Mesendoderm (in vitro differentiated cells): ENCODE measurements at regions not wholly inside any gene's neighbourhood (a gene's known extent, or its start where the extent isn't known, plus 50 kb on each side); places are given as distances from the start of the nearest gene placed in this dataset.

ENCODE experiments used
- DNase-seq: peaks from one replicate; pipeline ENCODE4 v3.0.0; 2013
- H2AK5ac ChIP-seq: 2 replicates; pipeline ENCODE4 v1.6.1; 2013; ENCODE audit warnings: low read length, inconsistent platforms
- H2BK120ac ChIP-seq: 2 replicates; pipeline ENCODE4 v1.6.1; 2013; ENCODE audit warnings: low read depth, mild to moderate bottlenecking, low read length, moderate library complexity, mixed read lengths
- H2BK15ac ChIP-seq: replicated peaks from 2 replicates; pipeline ENCODE4 v1.6.1; 2013; ENCODE audit warnings: low read depth, mild to moderate bottlenecking, moderate library complexity
- H2BK5ac ChIP-seq: 2 replicates; pipeline ENCODE4 v1.6.1; 2013; ENCODE audit warnings: low read length, inconsistent platforms
- H3K18ac ChIP-seq: 2 replicates; pipeline ENCODE4 v1.6.1; 2013; ENCODE audit warnings: mild to moderate bottlenecking, low read length, mixed read lengths
- H3K23ac ChIP-seq: one replicate; pipeline ENCODE4 v1.6.1; 2013; ENCODE audit warnings: low read length
- H3K27ac ChIP-seq: 2 replicates; pipeline ENCODE4 v1.5.1; 2013; ENCODE audit warnings: low read depth, mild to moderate bottlenecking, inconsistent platforms, low read length, moderate library complexity
- H3K27me3 ChIP-seq: 2 replicates; pipeline ENCODE4 v1.6.1; 2013; ENCODE audit warnings: low read length, control low read depth, mild to moderate bottlenecking, inconsistent platforms; ENCODE audit not compliant: insufficient read depth, poor library complexity
- H3K36me3 ChIP-seq: 2 replicates; pipeline ENCODE4 v1.6.1; 2013; ENCODE audit warnings: low read length, inconsistent platforms; ENCODE audit not compliant: control insufficient read depth, insufficient read depth
- H3K4ac ChIP-seq: one replicate; pipeline ENCODE4 v1.6.1; 2013; ENCODE audit warnings: low read depth, mild to moderate bottlenecking, low read length, moderate library complexity
- H3K4me1 ChIP-seq: 2 replicates; pipeline ENCODE4 v1.6.1; 2013; ENCODE audit warnings: low read depth, low read length, inconsistent platforms; ENCODE audit not compliant: control insufficient read depth
- H3K4me2 ChIP-seq: 2 replicates; pipeline ENCODE4 v1.6.1; 2013; ENCODE audit warnings: low read length
- H3K4me3 ChIP-seq: 2 replicates; pipeline ENCODE4 v1.5.1; 2013; ENCODE audit warnings: mild to moderate bottlenecking, low read length
- H3K56ac ChIP-seq: one replicate; pipeline ENCODE4 v1.6.1; 2013; ENCODE audit warnings: low read length
- H3K79me1 ChIP-seq: 2 replicates; pipeline ENCODE4 v1.6.1; 2013; ENCODE audit warnings: low read length, inconsistent platforms
- H3K79me2 ChIP-seq: 2 replicates; pipeline ENCODE4 v1.6.1; 2013; ENCODE audit warnings: mild to moderate bottlenecking, low read length; ENCODE audit not compliant: control insufficient read depth, insufficient read depth
- H3K9ac ChIP-seq: 2 replicates; pipeline ENCODE4 v1.6.1; 2013; ENCODE audit warnings: low read length, inconsistent platforms
- H4K5ac ChIP-seq: one replicate; pipeline ENCODE4 v1.6.1; 2013; ENCODE audit warnings: low read length
- H4K8ac ChIP-seq: one replicate; pipeline ENCODE4 v1.6.1; 2013; ENCODE audit warnings: low read depth, mild to moderate bottlenecking, control low read depth, low read length, moderate library complexity
- WGBS: extraction: QIAGEN DNeasy Blood & Tissue Kit; methylation state at CpG from one replicate; pipeline ENCODE4 v1.1.7; 2013; ENCODE audit warnings: low lambda C conversion rate, missing lambda C conversion rate; ENCODE audit not compliant: insufficient coverage; ENCODE audit errors: extremely low coverage; 5-methylcytosine and 5-hydroxymethylcytosine counted together

DNA sequence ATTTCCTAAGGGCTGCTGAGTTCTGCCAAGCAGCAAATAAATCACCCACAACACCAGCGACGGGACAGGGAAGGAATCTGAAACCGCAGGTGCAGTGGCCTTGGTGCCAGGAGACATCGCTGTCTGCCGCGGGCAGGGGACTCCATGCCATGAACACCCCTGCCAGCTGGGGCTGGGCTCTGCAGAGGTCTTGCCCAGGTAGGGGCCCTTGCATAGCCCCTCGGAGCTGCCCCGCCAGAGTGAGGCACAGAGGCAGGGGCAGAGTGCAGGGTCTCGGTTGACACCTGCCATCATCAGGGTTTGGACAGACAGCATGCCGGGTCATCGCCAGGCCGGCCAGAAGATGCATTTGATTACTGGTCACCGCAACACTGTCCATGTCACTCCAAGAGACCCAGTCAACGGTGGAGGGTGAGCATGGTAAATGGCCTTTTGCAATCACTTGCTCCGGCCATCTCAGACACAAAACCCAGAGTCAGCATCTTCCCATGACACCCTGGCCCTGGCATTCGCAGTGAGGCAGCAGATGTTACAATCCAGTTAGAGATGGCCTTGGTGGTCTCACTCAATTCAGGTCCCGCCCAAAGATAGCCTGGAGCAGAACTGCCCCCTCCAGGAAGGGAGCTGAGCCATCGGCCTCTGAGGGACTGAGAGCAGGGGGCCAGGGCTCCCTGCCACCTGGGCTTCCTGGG is 255.4 kb downstream of the NDUFA10 start:
- Histone ChIP-seq H2BK120ac (no peak overlapping the region), H2BK15ac (no peak overlapping the region), H3K27ac (no peak overlapping the region), H3K4me2 (no peak overlapping the region), H3K79me2 (no peaks in the 10 kb centered on the region), H3K9ac (no peak overlapping the region), H4K8ac (no peak overlapping the region), H3K23ac (no peak overlapping the region), H3K4me1 (no peaks in the 10 kb centered on the region), H2AK5ac (no peak overlapping the region), H4K5ac (no peak overlapping the region), H2BK5ac (no peak overlapping the region), H3K56ac (no peak overlapping the region), H3K79me1 (no peaks in the 10 kb centered on the region), H3K27me3 (no peaks in the 10 kb centered on the region), H3K36me3 (no peaks in the 10 kb centered on the region), H3K4me3 (no peak overlapping the region), H3K18ac (no peak overlapping the region), H3K4ac (no peak overlapping the region)
- no CpG with 5 or more reads among the region's 18 CpGs for WGBS
- DNase-seq, result no peak

DNA sequence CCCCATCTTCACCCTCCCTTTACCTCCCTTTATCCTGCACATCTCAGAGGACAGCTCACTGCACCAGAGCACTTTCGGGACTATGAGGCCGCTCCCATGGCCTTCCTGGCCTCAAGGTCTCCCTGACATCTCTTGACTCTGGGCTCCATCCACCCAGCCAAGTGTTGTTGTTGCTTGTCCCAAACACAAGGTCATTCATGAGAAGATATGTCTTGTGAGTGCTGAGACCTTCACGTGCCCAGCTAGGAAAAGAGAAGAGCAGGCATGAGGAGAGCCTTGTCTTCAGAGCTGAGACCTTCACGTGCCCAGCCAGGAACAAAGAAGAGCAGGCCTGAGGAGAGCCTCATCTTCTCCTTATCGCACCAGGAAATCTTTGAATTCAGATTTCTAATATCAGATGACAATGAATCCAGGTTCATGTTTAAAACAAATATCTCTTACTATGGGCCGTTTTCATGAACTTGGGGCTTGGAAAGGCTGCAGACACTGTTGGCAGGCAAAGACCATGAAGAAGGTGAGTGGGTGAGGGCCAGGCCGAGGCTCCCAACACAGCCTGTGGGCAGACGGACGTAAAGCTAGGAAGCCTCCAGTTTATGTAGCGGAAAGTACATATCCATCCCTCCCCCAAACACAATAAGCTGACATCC is 256.1 kb downstream of the NDUFA10 start:
- Histone ChIP-seq H3K18ac (no peak overlapping the region), H3K9ac (no peak overlapping the region), H4K8ac (no peak overlapping the region), H3K4me1 (no peaks in the 10 kb centered on the region), H3K23ac (no peak overlapping the region), H3K56ac (no peak overlapping the region), H3K36me3 (no peaks in the 10 kb centered on the region), H3K27me3 (no peaks in the 10 kb centered on the region), H2AK5ac (no peak overlapping the region), H3K27ac (no peak overlapping the region), H4K5ac (no peak overlapping the region), H3K4me3 (no peak overlapping the region), H3K79me2 (no peaks in the 10 kb centered on the region), H2BK120ac (no peak overlapping the region), H3K79me1 (no peaks in the 10 kb centered on the region), H2BK15ac (no peak overlapping the region), H3K4me2 (no peak overlapping the region), H2BK5ac (no peak overlapping the region), H3K4ac (no peak overlapping the region)
- no CpG with 5 or more reads among the region's 10 CpGs for WGBS
- no peak for DNase-seq

GRCh38 chr2:239768031-239768790 is 256.9 kb downstream of the NDUFA10 start:
- Histone ChIP-seq H3K79me1 (no peaks in the 10 kb centered on the region), H4K8ac (no peak overlapping the region), H3K4ac (no peak overlapping the region), H3K4me2 (no peak overlapping the region), H3K27me3 (no peaks in the 10 kb centered on the region), H4K5ac (no peak overlapping the region), H3K27ac (no peak overlapping the region), H3K4me1 (no peaks in the 10 kb centered on the region), H3K23ac (no peak overlapping the region), H2BK5ac (no peak overlapping the region), H3K36me3 (no peaks in the 10 kb centered on the region), H3K18ac (no peak overlapping the region), H2BK120ac (no peak overlapping the region), H3K4me3 (no peak overlapping the region), H3K79me2 (no peaks in the 10 kb centered on the region), H2AK5ac (no peak overlapping the region), H2BK15ac (no peak overlapping the region), H3K9ac (no peak overlapping the region), H3K56ac (no peak overlapping the region)
- no CpG with 5 or more reads among the region's 23 CpGs for WGBS
- DNase-seq, result no peak

GRCh38 chr2:239767021-239767905 is 257.9 kb downstream of the NDUFA10 start:
- Histone ChIP-seq H2BK120ac (no peak overlapping the region), H3K56ac (no peak overlapping the region), H3K27me3 (no peaks in the 10 kb centered on the region), H3K23ac (no peak overlapping the region), H3K4me2 (no peak overlapping the region), H4K8ac (no peak overlapping the region), H2AK5ac (no peak overlapping the region), H3K27ac (no peak overlapping the region), H2BK5ac (no peak overlapping the region), H3K4ac (no peak overlapping the region), H3K4me1 (no peaks in the 10 kb centered on the region), H3K18ac (no peak overlapping the region), H3K9ac (no peak overlapping the region), H4K5ac (no peak overlapping the region), H3K79me2 (no peaks in the 10 kb centered on the region), H2BK15ac (no peak overlapping the region), H3K79me1 (no peaks in the 10 kb centered on the region), H3K36me3 (no peaks in the 10 kb centered on the region), H3K4me3 (no peak overlapping the region)
- DNase-seq, result no peak
- WGBS, result no CpG with 5 or more reads among the region's 26 CpGs

GRCh38 chr2:239765911-239766310 is 259.2 kb downstream of the NDUFA10 start:
- no peak for DNase-seq
- no peak overlapping the region for H3K9ac ChIP-seq
- H2BK120ac ChIP-seq, result no peak overlapping the region
- H3K4me1 ChIP-seq, result no peaks in the 10 kb centered on the region
- no peak overlapping the region for H4K5ac ChIP-seq
- no peak overlapping the region for H3K56ac ChIP-seq
- no peak overlapping the region for H2BK15ac ChIP-seq
- no peaks in the 10 kb centered on the region for H3K79me1 ChIP-seq
- H2AK5ac ChIP-seq, result no peak overlapping the region
- no peak overlapping the region for H3K4ac ChIP-seq
- no peaks in the 10 kb centered on the region for H3K36me3 ChIP-seq
- H3K27me3 ChIP-seq, result no peaks in the 10 kb centered on the region
- no peak overlapping the region for H2BK5ac ChIP-seq
- no peak overlapping the region for H3K18ac ChIP-seq
- no peak overlapping the region for H4K8ac ChIP-seq
- no peak overlapping the region for H3K4me2 ChIP-seq
- no peak overlapping the region for H3K27ac ChIP-seq
- WGBS, result no CpG with 5 or more reads among the region's 12 CpGs
- H3K4me3 ChIP-seq, result no peak overlapping the region
- H3K23ac ChIP-seq, result no peak overlapping the region
- no peaks in the 10 kb centered on the region for H3K79me2 ChIP-seq
